DOHH2 (cell line): ENCODE measurements at regions not wholly inside any gene's neighbourhood (a gene's known extent, or its start where the extent isn't known, plus 50 kb on each side); places are given as distances from the start of the nearest gene placed in this dataset.
"Not testable (repeated sequence)": the region's sequence is repeated elsewhere in the genome, so short reads cannot be mapped to it uniquely, and the experiment has no call there.

Experiments
- EZH2phosphoT487 ChIP-seq: fragments of 200-600 bp; sonication (generic); IDR thresholded peaks from 2 replicates; pipeline ENCODE4 v1.6.1; 2017; ENCODE audit warnings: borderline replicate concordance, mild to moderate bottlenecking, antibody characterized with exemption, low read length, moderate library complexity, mixed read lengths
- TF ChIP-seq, protein P1 (sequence below): fragments of 200-600 bp; sonication (generic); IDR thresholded peaks from one replicate; pipeline ENCODE4 v1.5.1; 2014; ENCODE audit warnings: antibody characterized with exemption, mild to moderate bottlenecking, low read depth, low read length; ENCODE audit not compliant: poor library complexity, severe bottlenecking

- TF ChIP-seq, protein P1, sequence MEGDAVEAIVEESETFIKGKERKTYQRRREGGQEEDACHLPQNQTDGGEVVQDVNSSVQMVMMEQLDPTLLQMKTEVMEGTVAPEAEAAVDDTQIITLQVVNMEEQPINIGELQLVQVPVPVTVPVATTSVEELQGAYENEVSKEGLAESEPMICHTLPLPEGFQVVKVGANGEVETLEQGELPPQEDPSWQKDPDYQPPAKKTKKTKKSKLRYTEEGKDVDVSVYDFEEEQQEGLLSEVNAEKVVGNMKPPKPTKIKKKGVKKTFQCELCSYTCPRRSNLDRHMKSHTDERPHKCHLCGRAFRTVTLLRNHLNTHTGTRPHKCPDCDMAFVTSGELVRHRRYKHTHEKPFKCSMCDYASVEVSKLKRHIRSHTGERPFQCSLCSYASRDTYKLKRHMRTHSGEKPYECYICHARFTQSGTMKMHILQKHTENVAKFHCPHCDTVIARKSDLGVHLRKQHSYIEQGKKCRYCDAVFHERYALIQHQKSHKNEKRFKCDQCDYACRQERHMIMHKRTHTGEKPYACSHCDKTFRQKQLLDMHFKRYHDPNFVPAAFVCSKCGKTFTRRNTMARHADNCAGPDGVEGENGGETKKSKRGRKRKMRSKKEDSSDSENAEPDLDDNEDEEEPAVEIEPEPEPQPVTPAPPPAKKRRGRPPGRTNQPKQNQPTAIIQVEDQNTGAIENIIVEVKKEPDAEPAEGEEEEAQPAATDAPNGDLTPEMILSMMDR, result not testable (repeated sequence)
- TF ChIP-seq EZH2phosphoT487, result not testable (repeated sequence)
These were observed 68.7 kb upstream of the MEGF10 start for GRCh38 chr5:127221936-127222335.
